HL-60/S4 treated with phorbol 12-myristate 13-acetate at 8.2 ng/mL for 4 days and 3 days (cell line): ENCODE measurements at regions not wholly inside any gene's neighbourhood (a gene's known extent, or its start where the extent isn't known, plus 50 kb on each side); places are given as distances from the start of the nearest gene placed in this dataset.
"Not testable (repeated sequence)": the region's sequence is repeated elsewhere in the genome, so short reads cannot be mapped to it uniquely, and the experiment has no call there.

Experiments
- in situ Hi-C: fragments of 300-500 bp; cut with MboI; formaldehyde crosslinking; loops from 2 replicates; pipeline ENCODE4 v1.15.0; 2022; ENCODE audit warnings: low sequenced_read_pairs

- in situ Hi-C loops: no loop called here
Measured at GRCh38 chrX:74090049-74090448, 213.9 kb upstream of the ZCCHC13 start.

- in situ Hi-C loops: no loop called here
Measured at GRCh38 chrX:74085642-74086236, 218.2 kb upstream of the ZCCHC13 start.

GRCh38 chrX:74080165-74080564, 223.8 kb upstream of the ZCCHC13 start:
- in situ Hi-C loops: no loop called here

- in situ Hi-C loops: no loop called here
Measured at GRCh38 chrX:74065831-74066390, 213.4 kb upstream of the XIST start.

- in situ Hi-C loops: no loop called here
Measured at GRCh38 chrX:74063426-74064155, 211.1 kb upstream of the XIST start.

GRCh38 chrX:74061879-74062278, 209.4 kb upstream of the XIST start:
- in situ Hi-C loops: no loop called here

- in situ Hi-C loops: no loop called here
Measured at GRCh38 chrX:74049126-74049525, 196.6 kb upstream of the XIST start.

- in situ Hi-C loops: not testable (repeated sequence)
Measured at GRCh38 chrX:74034066-74034465, 181.6 kb upstream of the XIST start.

- in situ Hi-C loops: not testable (repeated sequence)
Measured at GRCh38 chrX:74031527-74031926, 179.0 kb upstream of the XIST start.

GRCh38 chrX:74030766-74031165, 178.3 kb upstream of the XIST start:
- in situ Hi-C loops: not testable (repeated sequence)

- in situ Hi-C loops: not testable (repeated sequence)
Measured at GRCh38 chrX:74025145-74025544, 172.6 kb upstream of the XIST start.

GRCh38 chrX:74023203-74023602, 170.7 kb upstream of the XIST start:
- in situ Hi-C loops: no loop called here

- in situ Hi-C loops: no loop called here
Measured at GRCh38 chrX:74018253-74018652, 165.7 kb upstream of the XIST start.

- in situ Hi-C loops: no loop called here
Measured at GRCh38 chrX:74015379-74016019, 163.0 kb upstream of the XIST start.

- in situ Hi-C loops: no loop called here
Measured at GRCh38 chrX:74009041-74009440, 156.5 kb upstream of the XIST start.

GRCh38 chrX:73992019-73992418, 139.5 kb upstream of the XIST start:
- in situ Hi-C loops: no loop called here

- in situ Hi-C loops: no loop called here
Measured at GRCh38 chrX:73987166-73987565, 134.7 kb upstream of the XIST start.

GRCh38 chrX:73979551-73980131, 127.1 kb upstream of the XIST start:
- in situ Hi-C loops: no loop called here

GRCh38 chrX:73977542-73978169, 125.1 kb upstream of the XIST start:
- in situ Hi-C loops: no loop called here

GRCh38 chrX:73967461-73967860, 114.9 kb upstream of the XIST start:
- in situ Hi-C loops: not testable (repeated sequence)

- in situ Hi-C loops: no loop called here
Measured at GRCh38 chrX:73965833-73966232, 113.3 kb upstream of the XIST start.
